Activated CD4-positive, alpha-beta T cell treated with anti-CD3 and anti-CD28 coated beads, Interleukin-2, amount 50 U/mL, for 4 hours (primary cell): ENCODE measurements at regions not wholly inside any gene's neighbourhood (a gene's known extent, or its start where the extent isn't known, plus 50 kb on each side); places are given as distances from the start of the nearest gene placed in this dataset.
"Not testable (repeated sequence)": the region's sequence is repeated elsewhere in the genome, so short reads cannot be mapped to it uniquely, and the experiment has no call there.

Experiments
- DNase-seq, 2 experiments: peaks; one replicate each; pipeline ENCODE4 v3.0.0-alpha.2; 2020

GRCh38 chr12:47367912-47368537 lies 288.3 kb upstream of the AMIGO2 start:
- no peak for DNase-seq

- DNase-seq = no peak
Observed at GRCh38 chr12:47366579-47366978, 286.8 kb upstream of the AMIGO2 start.

DNA sequence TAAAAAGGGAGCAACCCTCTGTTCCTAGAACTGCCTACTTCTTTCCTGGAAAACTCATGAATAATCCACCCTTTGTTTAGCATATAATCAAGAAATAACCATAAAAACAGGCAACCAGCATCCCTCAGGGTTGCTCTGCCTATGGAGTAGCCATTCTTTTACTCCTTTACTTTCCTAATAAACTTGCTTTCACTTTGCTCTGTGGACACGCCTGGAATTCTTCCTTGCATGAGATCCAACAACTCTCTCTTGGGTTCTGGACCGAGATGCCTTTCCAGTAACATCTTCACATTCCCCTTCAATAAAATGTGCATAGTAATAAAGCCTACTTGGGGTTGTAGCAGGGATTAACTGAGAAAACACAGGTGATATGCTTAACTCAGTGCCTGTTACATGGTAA lies 286.4 kb upstream of the AMIGO2 start:
- DNase-seq = no peak

DNA sequence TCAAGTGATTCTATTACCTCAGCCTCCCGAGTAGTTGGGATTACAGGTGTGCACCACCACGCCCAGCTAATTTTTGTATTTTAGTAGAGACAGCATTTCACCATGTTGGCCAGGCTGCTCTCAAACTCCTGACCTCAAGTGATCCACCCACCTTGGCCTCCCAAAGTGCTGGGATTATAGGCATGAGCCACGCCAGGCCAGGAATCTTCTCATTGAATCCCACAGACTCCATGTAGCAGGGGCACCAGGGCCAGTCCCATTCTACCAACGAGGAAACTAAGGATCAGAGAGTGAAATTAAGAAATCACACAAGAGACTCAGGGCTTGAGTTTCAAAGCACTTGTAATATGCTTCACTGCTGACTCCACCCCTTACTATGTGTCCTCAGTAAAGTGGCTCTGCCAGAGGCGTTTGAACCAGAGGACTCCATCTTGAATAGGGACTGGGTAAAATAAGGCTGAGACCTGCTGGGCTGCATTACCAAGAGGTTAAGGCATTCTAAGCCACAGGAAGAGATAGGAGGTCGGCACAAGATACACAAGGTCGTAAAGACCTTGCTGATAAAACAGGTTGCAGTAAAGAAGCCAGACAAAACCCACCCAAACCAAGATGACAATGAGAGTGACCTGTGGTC lies 285.8 kb upstream of the AMIGO2 start:
- DNase-seq = not testable (repeated sequence)

DNA sequence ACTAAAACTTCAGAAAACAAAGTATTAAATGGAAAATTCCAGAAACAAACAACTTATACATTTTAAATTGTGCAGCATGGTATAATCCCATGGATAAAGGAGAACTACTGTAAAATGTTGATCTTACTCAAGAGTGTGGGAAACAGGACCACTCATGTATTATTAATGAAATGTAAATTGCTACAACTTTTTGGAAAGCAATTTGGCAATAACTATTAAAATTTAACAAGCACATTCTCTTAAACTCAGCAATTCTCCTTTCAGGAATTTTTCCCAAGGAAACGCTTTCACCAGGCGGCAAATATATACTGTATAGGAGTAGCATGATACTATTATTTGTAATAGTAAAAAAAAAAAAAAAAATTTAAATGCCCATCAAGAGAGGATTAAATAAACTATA lies 284.5 kb upstream of the AMIGO2 start:
- no peak for DNase-seq

DNA sequence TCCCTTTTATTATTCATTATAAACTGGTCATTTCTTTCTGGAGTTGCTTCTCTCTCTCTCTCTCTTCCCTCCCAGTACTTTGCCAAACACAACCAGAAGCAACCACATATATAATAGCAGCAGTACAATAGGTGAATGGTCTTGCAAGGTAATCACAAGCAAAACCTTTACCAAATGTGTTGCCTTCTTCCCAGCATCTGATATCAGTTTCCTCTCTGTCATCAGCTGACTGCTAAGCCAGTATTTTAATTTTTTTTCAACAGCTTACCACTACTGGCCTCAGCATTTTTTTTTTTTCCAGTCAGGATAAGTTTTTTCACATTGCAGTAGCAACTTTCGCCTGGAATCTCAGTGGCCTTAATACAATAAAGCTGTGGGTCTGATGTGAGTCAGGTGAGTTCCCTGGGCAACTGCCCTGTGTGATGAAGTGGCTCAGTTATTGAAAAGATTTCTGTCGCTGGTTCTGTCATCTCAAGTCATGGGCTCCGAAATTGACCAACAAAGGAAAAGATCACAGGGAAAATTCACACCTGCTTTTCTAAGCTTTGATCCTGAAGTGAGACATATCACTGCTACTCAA lies 282.5 kb upstream of the AMIGO2 start:
- DNase-seq = no peak

DNA sequence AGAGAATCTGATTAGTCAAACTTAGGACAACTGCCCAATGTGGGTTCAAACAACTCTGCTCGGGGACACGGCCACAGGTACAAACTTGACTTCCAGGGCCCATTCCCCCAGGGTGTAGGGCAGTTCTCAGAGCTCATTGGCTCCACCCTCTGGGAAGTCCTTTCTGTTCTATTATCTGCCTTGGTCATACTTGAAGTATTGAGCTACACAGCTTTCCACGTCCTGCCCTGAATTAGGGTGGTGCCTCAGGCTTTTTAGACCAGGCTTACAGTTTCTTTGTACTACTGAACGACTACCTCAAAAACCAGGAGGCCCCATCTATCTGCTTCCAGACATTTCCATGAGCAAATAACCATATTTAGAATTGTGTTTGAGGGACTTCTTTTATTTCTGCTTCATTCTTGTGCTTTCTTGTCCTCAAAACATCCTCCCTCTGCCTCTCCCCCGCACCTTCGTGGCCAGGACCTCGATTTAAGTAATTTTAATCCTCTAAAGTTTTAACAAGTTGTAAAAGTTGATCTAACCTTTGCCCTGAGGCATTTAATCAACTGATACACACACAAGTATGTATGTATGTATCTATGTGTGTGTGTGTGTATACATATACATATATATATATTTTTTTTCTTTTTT lies 281.7 kb upstream of the AMIGO2 start:
- peak; percentile 31 to 35 for DNase-seq

DNA sequence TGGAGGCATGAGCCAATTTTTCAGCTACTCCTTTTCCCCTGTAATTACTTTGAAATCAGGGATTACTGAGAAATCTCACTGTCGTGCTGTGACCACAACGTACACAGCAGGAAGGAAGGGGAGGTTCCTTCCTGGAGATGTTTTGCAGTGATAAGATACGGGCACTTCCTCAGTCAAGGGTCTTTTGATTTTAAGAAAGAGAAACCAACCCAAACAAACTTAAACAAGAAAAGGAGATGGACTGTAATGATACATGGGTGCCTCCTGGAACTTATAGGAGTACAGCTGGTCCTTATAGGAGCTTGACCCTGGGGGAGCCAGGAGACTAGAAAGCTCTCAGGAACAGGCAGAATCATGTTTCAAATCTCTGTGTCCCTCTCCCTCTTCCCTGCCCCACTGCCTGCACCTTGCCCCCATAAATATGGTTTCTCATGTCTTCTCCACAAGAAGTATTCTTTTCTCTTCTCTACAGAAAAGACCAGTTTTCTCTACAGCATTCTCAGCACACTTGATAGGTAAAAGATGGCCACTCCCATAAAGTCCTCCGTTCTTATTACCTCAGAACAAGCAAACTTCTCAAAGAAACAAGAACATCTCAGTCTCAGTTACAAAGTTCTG lies 281.1 kb upstream of the AMIGO2 start:
- DNase-seq = peak; percentile 14 to 19

GRCh38 chr12:47360093-47360480 lies 280.3 kb upstream of the AMIGO2 start:
- no peak for DNase-seq

DNA sequence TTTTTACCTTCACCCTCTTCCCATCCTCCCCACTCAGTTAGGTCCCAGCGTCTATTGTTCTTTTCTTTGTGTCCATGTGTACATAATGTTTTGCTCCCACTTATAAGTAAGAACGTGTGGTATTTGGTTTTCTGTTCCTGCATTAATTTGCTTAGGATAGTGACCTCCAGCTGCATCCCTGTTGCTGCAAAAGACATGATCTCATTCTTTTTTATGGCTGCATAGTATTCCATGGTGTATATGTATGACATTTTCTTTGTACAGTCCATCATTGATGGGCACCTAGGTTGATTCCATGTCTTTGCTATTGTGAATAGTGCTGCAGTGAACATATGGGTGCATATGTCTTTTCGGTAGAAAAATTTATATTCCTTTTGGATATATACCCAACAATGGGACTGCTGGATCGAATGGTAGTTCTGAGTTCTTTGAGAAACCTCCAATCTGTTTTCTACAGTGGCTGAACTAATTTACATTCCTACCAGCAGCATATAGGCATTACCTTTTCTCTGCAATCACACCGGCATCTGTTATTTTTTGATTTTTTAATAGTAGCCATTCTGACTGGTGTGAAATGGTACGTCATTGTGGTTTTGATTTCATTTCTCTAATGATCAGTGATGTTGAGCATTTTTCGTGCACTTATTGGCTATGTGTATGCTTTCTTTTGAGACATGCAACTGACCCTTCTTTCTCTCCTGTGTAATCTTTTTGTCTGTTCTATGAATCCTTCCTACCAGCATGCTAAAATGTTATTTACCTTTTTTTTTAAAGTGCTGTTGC lies 279.7 kb upstream of the AMIGO2 start:
- no peak for DNase-seq

- DNase-seq = not testable (repeated sequence)
Observed at GRCh38 chr12:47357006-47357405, 277.2 kb upstream of the AMIGO2 start.

DNA sequence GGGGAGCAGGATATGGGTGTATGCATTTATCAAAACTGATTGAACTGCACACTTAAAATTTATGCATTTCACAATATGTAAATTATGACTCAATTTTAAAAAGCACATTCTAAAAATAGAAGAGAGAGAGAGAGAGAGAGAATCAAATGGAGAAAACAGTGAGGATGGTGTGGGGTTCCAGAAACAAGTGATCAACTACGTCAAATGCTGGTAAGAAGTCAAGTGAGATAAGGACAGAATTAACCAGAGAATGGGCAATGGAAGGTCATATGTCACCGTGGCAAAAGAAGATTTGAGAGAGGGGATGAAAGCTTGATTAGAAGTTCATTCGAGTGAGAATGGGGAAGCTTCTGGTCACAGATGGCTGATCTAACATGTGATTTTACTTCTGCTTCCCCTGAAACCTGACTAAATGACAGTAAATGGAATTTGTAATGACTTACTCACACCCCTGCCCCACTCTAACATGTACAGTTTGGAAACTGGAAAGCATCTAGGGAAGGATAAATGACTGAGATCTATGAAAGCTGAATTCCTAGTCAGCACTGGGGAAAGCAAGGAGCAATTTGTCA lies 276.5 kb upstream of the AMIGO2 start:
- DNase-seq = no peak

DNA sequence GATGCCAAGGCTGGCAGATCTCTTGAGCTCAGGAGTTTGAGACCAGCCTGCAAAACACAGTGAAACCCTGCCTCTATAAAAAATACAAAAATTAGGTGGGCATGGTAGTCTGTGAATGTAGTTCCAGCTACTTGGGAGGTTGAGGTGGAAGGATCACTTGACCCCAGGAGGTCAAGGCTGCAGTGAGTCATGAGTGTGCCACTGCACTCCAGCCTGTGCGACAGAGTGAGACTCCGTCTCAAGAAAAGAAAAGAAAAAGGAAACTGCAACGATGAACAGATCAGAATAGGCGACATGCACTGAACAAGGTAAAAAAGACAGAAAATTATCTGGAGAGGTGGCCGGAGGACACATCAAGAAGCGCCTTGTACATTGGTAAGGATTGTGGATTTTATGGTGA lies 273.7 kb upstream of the AMIGO2 start:
- DNase-seq = no peak

DNA sequence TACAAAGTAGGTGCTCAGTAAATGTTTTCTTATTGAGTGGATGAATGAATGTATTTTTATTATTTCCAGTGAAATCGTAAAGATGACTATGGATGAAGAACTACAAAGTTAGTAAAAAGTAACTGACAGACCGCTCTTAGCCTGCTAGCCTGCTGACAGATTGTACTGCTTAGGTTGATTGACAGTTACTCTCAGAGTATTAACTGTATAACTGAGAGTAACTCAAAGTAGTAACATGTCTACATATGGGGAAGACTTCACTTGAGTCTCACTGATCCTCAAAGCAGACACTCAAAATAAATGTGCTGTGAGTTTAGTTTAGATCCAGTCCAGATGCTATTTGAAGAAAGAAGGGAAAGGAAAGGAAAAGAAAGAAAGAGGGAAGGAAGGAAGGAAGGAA lies 272.3 kb upstream of the AMIGO2 start:
- no peak for DNase-seq

DNA sequence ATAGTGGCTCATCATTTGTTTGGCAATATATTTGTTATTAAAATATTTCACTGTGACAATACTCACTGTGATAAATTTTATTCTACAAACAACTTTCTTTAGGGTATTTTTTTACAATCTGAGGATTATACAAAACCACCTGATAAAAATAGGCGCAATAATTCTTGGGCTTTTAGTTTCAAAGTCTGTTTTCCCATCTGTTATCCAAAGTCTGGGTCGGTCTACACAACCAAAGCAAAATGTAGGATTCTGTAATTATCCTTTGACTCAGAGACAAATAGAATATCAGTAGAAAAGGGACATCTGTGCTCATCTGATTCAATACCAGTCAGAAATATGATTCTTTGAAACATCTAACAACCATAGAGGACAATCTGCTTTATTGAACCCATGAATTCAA lies 271.8 kb upstream of the AMIGO2 start:
- no peak for DNase-seq

GRCh38 chr12:47350062-47350408 lies 270.3 kb upstream of the AMIGO2 start:
- DNase-seq = no peak

DNA sequence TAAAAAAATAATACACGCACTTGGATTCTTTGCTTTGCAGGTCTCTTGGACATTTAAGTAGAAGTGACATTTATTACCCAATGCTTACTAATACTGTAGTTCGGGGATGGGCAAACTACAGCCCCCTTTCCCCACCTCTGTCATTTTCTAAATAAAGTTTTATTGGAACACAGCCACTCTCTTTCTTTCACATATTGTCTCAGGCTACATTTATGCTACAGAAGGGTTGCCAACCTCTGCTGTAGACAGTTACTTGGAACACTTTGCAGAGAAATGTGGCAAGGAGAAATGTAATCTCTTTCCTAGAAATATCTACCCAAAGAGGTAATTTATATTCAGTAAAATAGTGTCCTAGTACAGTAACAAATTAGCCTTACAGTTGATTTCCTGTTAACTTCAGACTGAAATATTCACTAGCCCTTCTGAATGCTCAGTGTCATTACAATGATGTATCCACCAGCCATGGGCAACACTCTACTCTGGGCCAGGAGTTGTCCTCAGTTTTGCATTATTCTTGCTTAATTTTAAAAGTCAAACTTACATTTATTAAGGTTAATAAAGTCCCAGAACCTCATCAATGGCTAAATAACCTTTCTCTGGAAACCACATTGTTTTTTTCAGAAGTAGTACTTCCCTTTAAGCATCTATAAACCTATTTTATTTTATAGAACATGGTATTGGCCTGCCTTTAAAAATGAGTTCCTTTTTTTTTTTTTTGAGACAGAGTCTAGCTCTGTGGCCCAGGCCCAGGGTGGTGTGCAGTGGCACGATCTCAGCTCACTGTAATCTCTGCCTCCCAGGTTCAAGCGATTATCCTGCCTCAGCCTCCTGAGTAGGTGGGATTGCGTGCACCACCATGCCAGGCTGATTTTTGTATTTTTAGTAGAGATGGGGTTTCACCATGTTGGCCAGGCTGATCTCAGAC lies 269.6 kb upstream of the AMIGO2 start:
- DNase-seq = no peak

GRCh38 chr12:47348206-47348605 lies 268.4 kb upstream of the AMIGO2 start:
- no peak for DNase-seq

- no peak for DNase-seq
Observed at GRCh38 chr12:47346251-47347019, 266.7 kb upstream of the AMIGO2 start.

- DNase-seq = no peak
Observed at GRCh38 chr12:47343684-47344567, 264.2 kb upstream of the AMIGO2 start.
